GM23248 (cell line): ENCODE measurements at regions not wholly inside any gene's neighbourhood (a gene's known extent, or its start where the extent isn't known, plus 50 kb on each side); places are given as distances from the start of the nearest gene placed in this dataset.

Source experiments
- EZH2 ChIP-seq: fragments of 200-600 bp; sonication (generic); IDR thresholded peaks from 2 replicates; pipeline ENCODE4 v1.6.1; 2018; ENCODE audit warnings: antibody characterized with exemption, mild to moderate bottlenecking; ENCODE audit not compliant: insufficient read depth, poor library complexity, severe bottlenecking
- EZH2phosphoT487 ChIP-seq: fragments of 200-600 bp; sonication (generic); IDR thresholded peaks from 2 replicates; pipeline ENCODE4 v1.6.1; 2018; ENCODE audit warnings: antibody characterized with exemption, moderate library complexity, mild to moderate bottlenecking, low read depth; ENCODE audit not compliant: insufficient read depth

DNA sequence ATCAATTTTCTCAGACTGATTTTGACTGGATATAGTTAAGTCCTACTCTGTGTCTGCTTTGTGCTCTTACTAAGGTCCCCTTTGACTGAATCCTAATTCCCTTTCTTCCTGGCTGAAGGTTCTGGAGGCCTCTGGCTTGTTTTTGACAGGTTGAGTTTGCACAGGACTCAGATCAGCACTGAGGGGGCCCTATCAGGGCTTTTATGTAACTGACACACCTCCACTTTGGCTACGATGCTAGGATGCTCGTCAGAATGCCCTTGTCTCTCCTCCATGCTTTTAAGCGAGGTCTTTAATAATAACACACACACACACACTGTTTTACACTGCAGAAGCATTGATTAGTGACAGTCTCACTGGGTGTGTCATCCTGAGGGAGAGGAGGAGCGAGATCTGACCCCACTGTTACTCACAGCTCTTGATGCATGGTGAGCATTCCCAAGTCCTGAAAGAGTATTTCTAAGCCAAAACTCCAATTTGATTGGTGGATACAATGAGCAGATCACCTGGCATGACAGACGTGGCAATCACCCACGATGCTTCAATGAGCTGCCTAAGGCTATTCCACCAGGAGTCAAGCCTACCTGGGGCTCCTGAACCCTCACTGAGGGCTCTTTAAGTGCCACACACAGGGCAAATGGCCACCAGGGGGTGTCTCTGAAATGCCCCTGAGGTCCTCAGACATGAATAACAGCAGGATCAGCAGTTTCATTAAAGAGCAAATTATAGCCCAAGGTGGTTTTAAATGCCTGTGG is 130.4 kb upstream of the CPEB2 start:
- TF ChIP-seq EZH2phosphoT487 (no peak), EZH2 (no peak)
